ENCODE measurements at regions not wholly inside any gene's neighbourhood (a gene's known extent, or its start where the extent isn't known, plus 50 kb on each side); places are given as distances from the start of the nearest gene placed in this dataset.
A peak's percentile ranks its signal among the peaks of the same experiment; 100 is the strongest.

- DNase-seq (ENCODE audit: low read depth in 2 of 2), result peak in 1 of 2 donors; percentile 23
- Histone ChIP-seq H2AFZ (ENCODE audit: low read length) (no peak overlapping the region), H3K9ac (ENCODE audit: insufficient read depth, low read length) (no peak overlapping the region), H3K4me3 (replicated peaks in 1 of 4; ENCODE audit: control extremely low read depth in 1 of 4, insufficient read depth in 1 of 4, low read depth in 3 of 4, low read length in 4 of 4) (no peak overlapping the region), H3K4me2 (ENCODE audit: extremely low read depth, insufficient read depth, low read length) (no peak overlapping the region), H3K27me3 (ENCODE audit: control insufficient read depth, insufficient read depth, low read length) (no peaks in the 10 kb centered on the region), H3K79me2 (ENCODE audit: control insufficient read depth, insufficient read depth, low read length) (no peaks in the 10 kb centered on the region), H3K27ac (ENCODE audit: insufficient read depth, low read length) (no peak overlapping the region), H3K36me3 (ENCODE audit: control insufficient read depth, insufficient read depth, low read length) (no peaks in the 10 kb centered on the region), H3K9me3 (ENCODE audit: control insufficient read depth, insufficient read depth, low read depth, low read length) (no peaks in the 10 kb centered on the region), H4K20me1 (ENCODE audit: control insufficient read depth, extremely low read depth, insufficient read depth, low read length) (no peaks in the 10 kb centered on the region), H3K4me1 (ENCODE audit: control insufficient read depth, extremely low read depth, insufficient read depth, low read length) (no peaks in the 10 kb centered on the region)
- no peak for TF ChIP-seq EZH2 (IDR thresholded peaks at IDR 0.05; ENCODE audit: low read length, missing control alignments)
Observed at GRCh38 chr9:22382331-22382730, 64.3 kb upstream of the DMRTA1 start.

- H3K9ac ChIP-seq (ENCODE audit: insufficient read depth, low read length), result no peak overlapping the region
- H3K27me3 ChIP-seq (ENCODE audit: control insufficient read depth, insufficient read depth, low read length), result no peaks in the 10 kb centered on the region
- H3K36me3 ChIP-seq (ENCODE audit: control insufficient read depth, insufficient read depth, low read length), result no peaks in the 10 kb centered on the region
- no peaks in the 10 kb centered on the region for H4K20me1 ChIP-seq (ENCODE audit: control insufficient read depth, extremely low read depth, insufficient read depth, low read length)
- DNase-seq (ENCODE audit: low read depth in 2 of 2), result peak in 1 of 2 donors; percentile 60
- H3K9me3 ChIP-seq (ENCODE audit: control insufficient read depth, insufficient read depth, low read depth, low read length), result no peaks in the 10 kb centered on the region
- H3K4me2 ChIP-seq (ENCODE audit: extremely low read depth, insufficient read depth, low read length), result no peak overlapping the region
- TF ChIP-seq EZH2 (IDR thresholded peaks at IDR 0.05; ENCODE audit: low read length, missing control alignments) (no peak), CTCF (conservative IDR thresholded peaks at IDR 0.05 in 1 of 2, IDR thresholded peaks at IDR 0.05 in 1 of 2; ENCODE audit: low read depth in 1 of 2, low read length in 2 of 2) (no peak)
- H2AFZ ChIP-seq (ENCODE audit: low read length), result no peak overlapping the region
- no peak overlapping the region for H3K4me3 ChIP-seq (replicated peaks in 1 of 4; ENCODE audit: control extremely low read depth in 1 of 4, insufficient read depth in 1 of 4, low read depth in 3 of 4, low read length in 4 of 4)
- no peaks in the 10 kb centered on the region for H3K4me1 ChIP-seq (ENCODE audit: control insufficient read depth, extremely low read depth, insufficient read depth, low read length)
- H3K79me2 ChIP-seq (ENCODE audit: control insufficient read depth, insufficient read depth, low read length), result no peaks in the 10 kb centered on the region
- H3K27ac ChIP-seq (ENCODE audit: insufficient read depth, low read length), result no peak overlapping the region
Observed at GRCh38 chr9:22383718-22384117, 62.9 kb upstream of the DMRTA1 start.

- Histone ChIP-seq H3K4me2 (ENCODE audit: extremely low read depth, insufficient read depth, low read length) (no peak overlapping the region), H3K27me3 (ENCODE audit: control insufficient read depth, insufficient read depth, low read length) (no peaks in the 10 kb centered on the region), H3K36me3 (ENCODE audit: control insufficient read depth, insufficient read depth, low read length) (no peaks in the 10 kb centered on the region), H2AFZ (ENCODE audit: low read length) (no peak overlapping the region), H3K9ac (ENCODE audit: insufficient read depth, low read length) (no peak overlapping the region), H3K79me2 (ENCODE audit: control insufficient read depth, insufficient read depth, low read length) (no peaks in the 10 kb centered on the region), H3K4me1 (ENCODE audit: control insufficient read depth, extremely low read depth, insufficient read depth, low read length) (no peaks in the 10 kb centered on the region), H3K4me3 (replicated peaks in 1 of 4; ENCODE audit: control extremely low read depth in 1 of 4, insufficient read depth in 1 of 4, low read depth in 3 of 4, low read length in 4 of 4) (no peak overlapping the region), H3K27ac (ENCODE audit: insufficient read depth, low read length) (no peak overlapping the region), H4K20me1 (ENCODE audit: control insufficient read depth, extremely low read depth, insufficient read depth, low read length) (no peaks in the 10 kb centered on the region), H3K9me3 (ENCODE audit: control insufficient read depth, insufficient read depth, low read depth, low read length) (no peaks in the 10 kb centered on the region)
- no peak for DNase-seq (ENCODE audit: low read depth in 2 of 2)
- TF ChIP-seq EZH2 (IDR thresholded peaks at IDR 0.05; ENCODE audit: low read length, missing control alignments) (no peak), CTCF (conservative IDR thresholded peaks at IDR 0.05 in 1 of 2, IDR thresholded peaks at IDR 0.05 in 1 of 2; ENCODE audit: low read depth in 1 of 2, low read length in 2 of 2) (no peak)
Observed at GRCh38 chr9:22389271-22389670, 57.4 kb upstream of the DMRTA1 start.

All from fibroblast of lung (primary cell).